Prostate gland (tissue), 2 donors: ENCODE measurements at regions not wholly inside any gene's neighbourhood (a gene's known extent, or its start where the extent isn't known, plus 50 kb on each side); places are given as distances from the start of the nearest gene placed in this dataset.

Experiments
- CTCF ChIP-seq, 4 experiments: fragments of 200-600 bp in 2 of 4; fragments of 450-650 bp in 2 of 4; sonication (generic) in 2 of 4; IDR thresholded peaks; 1 replicate in 3 of 4; 2 replicates in 1 of 4; pipeline ENCODE4 v1.5.1; 2016 to 2019; ENCODE audit warnings: antibody characterized with exemption in 4 of 4, mild to moderate bottlenecking in 2 of 4, moderate library complexity in 2 of 4
- POLR2A ChIP-seq: fragments of 450-650 bp; IDR thresholded peaks from one replicate; pipeline ENCODE4 v1.6.1; 2016; ENCODE audit warnings: antibody characterized with exemption, mild to moderate bottlenecking
- POLR2AphosphoS5 ChIP-seq: sonication (generic); formaldehyde crosslinking; IDR thresholded peaks from one replicate; pipeline ENCODE4 v1.6.1; 2017; ENCODE audit warnings: antibody characterized with exemption

- TF ChIP-seq CTCF (IDR thresholded peaks at IDR 0.05) (no peak), POLR2A (no peak), POLR2AphosphoS5 (no peak)
These were observed 107.1 kb upstream of the C1GALT1C1 start for GRCh38 chrX:120736989-120737388.
